SK-N-SH (cell line): ENCODE measurements at regions not wholly inside any gene's neighbourhood (a gene's known extent, or its start where the extent isn't known, plus 50 kb on each side); places are given as distances from the start of the nearest gene placed in this dataset.

Experiments
- CTCF ChIA-PET: fragments of 300-600, 350-600 bp; formaldehyde crosslinking; extraction: SDS; loops from one replicate; lab custom pipeline; 2021; lab: Yijun Ruan, JAX
- POLR2A ChIA-PET: fragments of 350-600 bp; sonication (Branson Sonifier 250); formaldehyde crosslinking; extraction: SDS; loops from one replicate; lab custom pipeline; 2020; ENCODE audit warnings: antibody characterized with exemption, inconsistent platforms; lab: Yijun Ruan, JAX
- DNase-seq: peaks from one replicate; pipeline ENCODE4 v3.0.0; 2012
- H2AFZ ChIP-seq: fragments of 200-600 bp; sonication (generic); 2 replicates; pipeline ENCODE4 v1.8.1; 2016; ENCODE audit warnings: antibody characterized with exemption, mild to moderate bottlenecking, low read depth
- H3F3A ChIP-seq: fragments of 200-600 bp; sonication (generic); replicated peaks from 2 replicates; pipeline ENCODE3; 2016; ENCODE audit warnings: antibody characterized with exemption, mild to moderate bottlenecking; ENCODE audit not compliant: insufficient read depth
- H3K27ac ChIP-seq, 2 experiments: fragments of 200-500 bp in 1 of 2; fragments of 200-600 bp in 1 of 2; sonication (Bioruptor generic) in 1 of 2; sonication (generic), shearing (Covaris generic) in 1 of 2; 2 replicates each; pipeline versions ENCODE4 v1.5.1 to v1.6.1; 2014 to 2016; ENCODE audit warnings: low read depth in 2 of 2, inconsistent platforms in 1 of 2, low read length in 1 of 2, mild to moderate bottlenecking in 1 of 2, mixed read lengths in 1 of 2
- H3K27me3 ChIP-seq: fragments of 200-600 bp; sonication (generic), shearing (Covaris generic); 2 replicates; pipeline ENCODE4 v1.6.1; 2016; ENCODE audit warnings: mixed run types; ENCODE audit not compliant: insufficient read depth
- H3K36me3 ChIP-seq, 2 experiments: fragments of 200-500 bp in 1 of 2; fragments of 200-600 bp in 1 of 2; sonication (Bioruptor generic) in 1 of 2; sonication (generic) in 1 of 2; replicated peaks in 1 of 2; 2 replicates each; pipeline versions ENCODE3 to v1.5.1; 2014 to 2016; ENCODE audit warnings: low read length in 1 of 2, mild to moderate bottlenecking in 1 of 2; ENCODE audit not compliant: insufficient read depth in 2 of 2, control insufficient read depth in 1 of 2
- H3K4me1 ChIP-seq, 2 experiments: fragments of 200-500 bp in 1 of 2; fragments of 200-600 bp in 1 of 2; sonication (Bioruptor generic) in 1 of 2; sonication (generic), shearing (Covaris generic) in 1 of 2; 2 replicates each; pipeline versions ENCODE4 v1.5.1 to v1.6.1; 2014 to 2016; ENCODE audit warnings: low read depth in 1 of 2, low read length in 1 of 2, mixed run types in 1 of 2; ENCODE audit not compliant: insufficient read depth in 2 of 2, control insufficient read depth in 1 of 2
- H3K4me2 ChIP-seq: fragments of 200-600 bp; sonication (generic), shearing (Covaris generic); 2 replicates; pipeline ENCODE4 v1.6.1; 2017; ENCODE audit warnings: mixed run types
- H3K4me3 ChIP-seq, 2 experiments: fragments of 200-500 bp in 1 of 2; fragments of 200-600 bp in 1 of 2; sonication (Bioruptor generic) in 1 of 2; sonication (generic), shearing (Covaris generic) in 1 of 2; 2 replicates each; pipeline versions ENCODE4 v1.5.1 to v1.8.1; 2014 to 2016; ENCODE audit warnings: low read depth in 2 of 2, inconsistent platforms in 1 of 2, low read length in 1 of 2, mild to moderate bottlenecking in 1 of 2, mixed read lengths in 1 of 2, moderate library complexity in 1 of 2
- H3K79me2 ChIP-seq: fragments of 200-600 bp; sonication (generic); 2 replicates; pipeline ENCODE4 v1.8.1; 2017; ENCODE audit warnings: mild to moderate bottlenecking; ENCODE audit not compliant: insufficient read depth
- H3K9ac ChIP-seq: fragments of 200-600 bp; sonication (generic); 2 replicates; pipeline ENCODE4 v1.6.1; 2017; ENCODE audit warnings: mixed run types
- H3K9me2 ChIP-seq: fragments of 200-600 bp; sonication (generic); 2 replicates; pipeline ENCODE4 v1.6.1; 2017; ENCODE audit warnings: mixed run types
- H3K9me3 ChIP-seq: fragments of 200-600 bp; sonication (generic); 2 replicates; pipeline ENCODE4 v1.6.1; 2017; ENCODE audit warnings: mixed run types, mild to moderate bottlenecking, moderate library complexity
- H4K20me1 ChIP-seq: fragments of 200-600 bp; sonication (generic); 2 replicates; pipeline ENCODE4 v1.6.1; 2017; ENCODE audit warnings: mild to moderate bottlenecking, mixed run types; ENCODE audit not compliant: insufficient read depth
- FOSL2 ChIP-seq: IDR thresholded peaks from 2 replicates; pipeline ENCODE4 v1.4.0; 2012; ENCODE audit warnings: low read depth, mild to moderate bottlenecking, moderate library complexity, borderline replicate concordance
- FOXJ3 ChIP-seq: sonication (generic); formaldehyde crosslinking; IDR thresholded peaks from 2 replicates; pipeline ENCODE4 v1.5.1; 2020; ENCODE audit warnings: mild to moderate bottlenecking, missing genetic modification reagents
- FOXM1 ChIP-seq: IDR thresholded peaks from 2 replicates; pipeline ENCODE4 v1.4.0; 2012; ENCODE audit warnings: low read depth, mild to moderate bottlenecking
- JUND ChIP-seq: IDR thresholded peaks from 2 replicates; pipeline ENCODE4 v1.4.0; 2012
- MXI1 ChIP-seq: IDR thresholded peaks from 2 replicates; pipeline ENCODE4 v1.6.1; 2012; ENCODE audit warnings: mild to moderate bottlenecking, low read depth, low read length, improper control_type of control experiment
- POLR2AphosphoS5 ChIP-seq: IDR thresholded peaks from 2 replicates; pipeline ENCODE4 v1.6.1; 2012; ENCODE audit warnings: low read depth, low read length
- REST ChIP-seq: IDR thresholded peaks from 2 replicates; pipeline ENCODE4 v1.6.1; 2012; ENCODE audit warnings: mild to moderate bottlenecking, low read depth, low read length, moderate library complexity
- RFX5 ChIP-seq: IDR thresholded peaks from 2 replicates; pipeline ENCODE4 v1.6.1; 2012; ENCODE audit warnings: mild to moderate bottlenecking, improper control_type of control experiment, low read length
- SMC3 ChIP-seq: IDR thresholded peaks from 2 replicates; pipeline ENCODE4 v1.6.1; 2012; ENCODE audit warnings: low read depth, low read length, improper control_type of control experiment
- TAF1 ChIP-seq: IDR thresholded peaks from 2 replicates; pipeline ENCODE4 v1.6.1; 2012; ENCODE audit warnings: low read depth, mild to moderate bottlenecking, low read length, moderate library complexity, borderline replicate concordance
- TCF12 ChIP-seq: IDR thresholded peaks from 2 replicates; pipeline ENCODE4 v1.4.0; 2012
- TEAD4 ChIP-seq: IDR thresholded peaks from 2 replicates; pipeline ENCODE4 v1.4.0; 2012; ENCODE audit warnings: mild to moderate bottlenecking, borderline replicate concordance; ENCODE audit not compliant: insufficient read depth
- USF2 ChIP-seq: fragments of 150-350 bp; IDR thresholded peaks from 2 replicates; pipeline ENCODE4 v1.6.1; 2017; ENCODE audit warnings: antibody characterized with exemption, low read length, low read depth, borderline replicate concordance
- whole genome bisulfite sequencing: methylation state at CpG from one replicate; pipeline ENCODE4 v1.1.6; 2017; ENCODE audit warnings: low lambda C conversion rate; 5-methylcytosine and 5-hydroxymethylcytosine counted together
- TF ChIP-seq, protein P1 (sequence below): IDR thresholded peaks from 2 replicates; pipeline ENCODE4 v1.4.0; 2012; ENCODE audit warnings: low read depth, borderline replicate concordance

GRCh38 chr1:173417563-173417962 is 59.6 kb upstream of the PRDX6 start:
- no peaks in the 10 kb centered on the region for H3K36me3 ChIP-seq
- no peak overlapping the region for H3K4me3 ChIP-seq
- no peaks in the 10 kb centered on the region for H3K79me2 ChIP-seq
- no peaks in the 10 kb centered on the region for H3K9me3 ChIP-seq
- no peaks in the 10 kb centered on the region for H4K20me1 ChIP-seq
- no peak for DNase-seq
- no peaks in the 10 kb centered on the region for H3K9me2 ChIP-seq
- ChIA-PET CTCF (interaction anchor here (1.0 kb wide), 2 partner anchors 14 to 408 kb away, joined by 3 read pairs; partner anchors contain the start of gene CENPL), POLR2A (no interaction called here)
- H2AFZ ChIP-seq, result no peak overlapping the region
- H3K4me2 ChIP-seq, result no peak overlapping the region
- no peak overlapping the region for H3K27ac ChIP-seq
- peaks cover 0 to 2% of the 10 kb centered on the region in 2 experiments; a peak in 1 of 4 replicates for H3K4me1 ChIP-seq
- 96% methylated on average over 1 of the region's 1 CpG for WGBS
- H3K9ac ChIP-seq, result no peak overlapping the region
- TF ChIP-seq TAF1, result no peak
- TF ChIP-seq FOSL2, result no peak
- TF ChIP-seq, protein P1, sequence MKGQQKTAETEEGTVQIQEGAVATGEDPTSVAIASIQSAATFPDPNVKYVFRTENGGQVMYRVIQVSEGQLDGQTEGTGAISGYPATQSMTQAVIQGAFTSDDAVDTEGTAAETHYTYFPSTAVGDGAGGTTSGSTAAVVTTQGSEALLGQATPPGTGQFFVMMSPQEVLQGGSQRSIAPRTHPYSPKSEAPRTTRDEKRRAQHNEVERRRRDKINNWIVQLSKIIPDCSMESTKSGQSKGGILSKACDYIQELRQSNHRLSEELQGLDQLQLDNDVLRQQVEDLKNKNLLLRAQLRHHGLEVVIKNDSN, result no peak
- no peak for TF ChIP-seq TEAD4
- no peak for TF ChIP-seq POLR2AphosphoS5
- TF ChIP-seq USF2, result no peak
- no peak for TF ChIP-seq MXI1
- no peak for TF ChIP-seq JUND
- no peak for TF ChIP-seq FOXM1
- TF ChIP-seq REST, result no peak
- no peak for TF ChIP-seq TCF12
- no peak for TF ChIP-seq RFX5
- TF ChIP-seq FOXJ3, result no peak
- TF ChIP-seq SMC3, result no peak
- H3K27me3 ChIP-seq, result no peaks in the 10 kb centered on the region
- H3F3A ChIP-seq, result no peaks in the 10 kb centered on the region
